ENCODE measurements at regions not wholly inside any gene's neighbourhood (a gene's known extent, or its start where the extent isn't known, plus 50 kb on each side); places are given as distances from the start of the nearest gene placed in this dataset.

- no peak for DNase-seq (ENCODE audit: low read depth in 2 of 2)
Measured at GRCh38 chr2:181305301-181306123, 151.7 kb upstream of the ITGA4 start.

- DNase-seq (ENCODE audit: low read depth in 2 of 2) = no peak
Measured at GRCh38 chr2:181306785-181307184, 150.4 kb upstream of the ITGA4 start.

DNA sequence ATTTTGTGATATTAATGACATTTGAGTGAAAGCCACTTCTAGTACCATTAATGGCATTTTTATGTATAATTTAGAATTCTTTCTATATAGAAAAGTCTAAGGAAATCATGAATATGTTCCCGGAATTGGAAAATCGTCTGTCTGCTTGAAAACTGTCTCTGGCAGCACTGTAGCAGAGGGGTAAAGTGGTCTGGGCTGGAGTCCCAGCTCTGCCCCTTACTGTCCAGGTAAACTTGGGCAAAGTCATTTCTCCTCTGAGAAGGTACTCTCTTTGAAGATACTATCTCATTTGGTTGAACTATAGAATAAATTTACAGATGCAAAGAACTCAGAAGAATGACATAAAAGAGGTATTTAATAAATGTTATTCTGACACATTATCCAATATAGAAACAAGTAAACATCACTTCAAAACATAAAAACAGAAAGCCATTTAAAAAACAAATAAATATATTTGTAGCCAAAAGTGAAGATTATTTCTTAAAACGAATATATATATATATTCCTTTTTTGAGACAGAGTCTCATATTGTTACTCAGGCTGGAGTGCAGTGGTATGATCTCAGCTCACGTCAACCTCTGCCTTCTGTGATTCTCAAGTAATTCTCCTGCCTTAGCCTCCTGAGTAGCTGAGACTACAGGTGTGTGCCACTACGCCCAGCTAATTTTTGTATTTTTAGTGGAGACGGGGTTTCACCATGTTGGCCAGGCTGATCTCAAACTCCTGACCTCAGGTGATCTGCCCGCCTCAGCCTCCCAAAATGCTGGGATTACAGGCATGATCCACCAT lies 149.8 kb upstream of the ITGA4 start:
- no peak for DNase-seq (ENCODE audit: low read depth in 2 of 2)

- no peak for DNase-seq (ENCODE audit: low read depth in 2 of 2)
Measured at GRCh38 chr2:181308766-181309515, 148.2 kb upstream of the ITGA4 start.

DNA sequence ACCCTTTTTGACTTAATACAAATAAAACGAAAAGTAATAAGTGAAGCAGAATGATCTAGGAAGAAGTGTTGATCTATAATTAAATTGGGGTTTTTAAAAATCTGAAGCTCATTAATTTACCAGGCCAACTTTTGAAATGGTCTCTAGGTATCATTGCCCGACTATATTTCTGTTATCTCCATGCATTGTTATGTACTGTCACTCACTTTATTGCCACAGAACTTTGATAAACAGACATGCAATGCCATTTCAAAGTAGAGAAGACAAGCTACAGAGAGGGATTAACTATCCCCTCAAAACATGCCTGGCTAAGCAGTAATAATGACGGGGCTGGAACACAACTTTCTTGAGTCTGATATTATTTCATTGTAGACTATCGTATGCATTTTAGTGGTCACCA lies 147.6 kb upstream of the ITGA4 start:
- DNase-seq (ENCODE audit: low read depth in 2 of 2) = no peak

DNA sequence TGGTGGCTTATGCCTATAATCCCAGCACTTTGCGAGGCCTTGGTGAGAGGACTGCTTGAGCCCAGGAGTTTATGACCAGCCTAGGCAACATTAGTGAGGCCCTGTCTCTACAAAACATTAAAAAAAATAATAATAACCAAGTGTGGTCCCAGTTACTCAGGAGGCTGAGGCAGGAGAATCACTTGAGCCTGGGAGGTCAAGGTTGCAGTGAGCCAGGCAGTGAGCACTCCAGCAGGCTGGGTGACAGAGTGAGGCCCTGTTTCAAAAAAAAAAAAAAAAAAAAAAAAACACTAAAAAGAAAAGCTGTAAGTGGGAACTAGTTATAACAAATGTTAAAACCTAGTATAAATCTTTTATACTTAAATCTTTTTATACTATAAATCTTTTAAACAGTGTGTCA lies 146.2 kb upstream of the ITGA4 start:
- no peak for DNase-seq (ENCODE audit: low read depth in 2 of 2)

DNA sequence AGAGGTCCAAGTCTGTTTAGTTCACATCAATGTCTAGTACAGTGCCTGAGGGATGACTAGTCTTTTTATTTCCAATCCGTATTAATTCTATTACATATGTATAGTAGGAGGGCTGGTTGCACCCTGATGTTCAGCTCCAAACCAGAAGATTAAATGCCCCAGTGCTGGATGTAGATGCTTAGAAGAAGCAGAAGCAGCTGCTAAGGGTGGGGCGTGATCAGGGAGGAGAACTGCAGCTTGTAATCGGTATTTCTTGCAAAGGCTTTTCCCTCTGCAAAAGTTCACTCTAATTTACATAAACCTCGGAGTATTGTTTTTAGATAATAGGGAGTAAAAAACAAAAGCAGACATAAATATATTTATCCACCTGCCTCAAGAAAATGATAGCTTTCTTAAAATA lies 145.3 kb upstream of the ITGA4 start:
- DNase-seq (ENCODE audit: low read depth in 2 of 2) = no peak

GRCh38 chr2:181312515-181312927 lies 144.7 kb upstream of the ITGA4 start:
- no peak for DNase-seq (ENCODE audit: low read depth in 2 of 2)

DNA sequence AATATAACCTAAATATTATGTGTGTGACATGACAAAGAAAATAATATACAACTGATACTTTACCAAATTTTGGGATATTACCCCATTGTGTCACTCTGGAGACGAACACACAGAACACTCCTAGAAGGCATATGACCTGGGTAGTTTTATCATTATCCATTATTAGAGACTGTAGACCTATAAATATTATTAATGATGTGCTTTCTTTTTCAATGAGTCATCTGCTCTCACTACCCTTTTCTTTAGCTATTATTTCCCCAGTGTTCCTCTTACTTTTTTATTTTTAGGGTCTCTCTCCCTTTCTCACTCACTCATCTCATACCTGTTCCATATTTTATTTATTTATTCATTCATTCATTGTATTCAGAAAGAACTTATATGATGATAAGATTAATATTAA lies 143.3 kb upstream of the ITGA4 start:
- DNase-seq (ENCODE audit: low read depth in 2 of 2) = no peak

DNA sequence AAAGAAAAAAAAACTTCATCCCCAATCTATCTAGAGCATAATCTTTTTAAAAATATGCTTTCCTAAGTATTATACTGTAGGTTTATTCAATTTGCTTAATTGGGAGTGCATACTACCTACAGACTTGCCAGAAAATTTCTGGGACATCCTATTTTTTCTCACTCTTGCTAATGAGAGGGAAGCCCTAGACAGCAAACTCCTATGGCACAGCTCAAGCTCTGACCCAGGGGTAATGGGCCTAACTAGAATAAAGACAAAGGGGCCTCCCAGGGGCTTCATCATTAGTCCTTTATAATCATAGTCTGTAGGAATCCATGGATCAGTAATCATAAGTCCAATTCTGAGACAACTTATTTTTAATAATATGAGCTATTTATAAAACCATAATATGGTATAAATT lies 142.6 kb upstream of the ITGA4 start:
- DNase-seq (ENCODE audit: low read depth in 2 of 2) = no peak

DNA sequence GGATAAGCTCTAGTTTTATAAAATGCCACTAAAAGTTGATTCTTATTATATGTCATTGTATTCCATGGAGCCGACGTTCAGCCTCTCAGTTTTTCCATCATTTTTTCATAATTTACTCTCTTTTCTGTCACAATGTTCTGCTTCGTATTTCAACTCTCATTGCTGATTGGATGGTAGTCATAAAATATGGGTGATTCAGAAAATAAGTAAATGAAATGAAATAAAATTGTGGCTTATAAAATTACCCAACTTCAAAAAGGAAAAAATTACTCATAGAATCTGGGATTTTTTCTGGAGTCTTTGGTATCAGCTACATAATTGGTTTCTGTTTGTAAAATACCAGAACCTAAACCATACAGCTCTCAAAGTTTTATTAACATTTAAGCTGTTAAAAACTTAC lies 139.7 kb upstream of the ITGA4 start:
- no peak for DNase-seq (ENCODE audit: low read depth in 2 of 2)

DNA sequence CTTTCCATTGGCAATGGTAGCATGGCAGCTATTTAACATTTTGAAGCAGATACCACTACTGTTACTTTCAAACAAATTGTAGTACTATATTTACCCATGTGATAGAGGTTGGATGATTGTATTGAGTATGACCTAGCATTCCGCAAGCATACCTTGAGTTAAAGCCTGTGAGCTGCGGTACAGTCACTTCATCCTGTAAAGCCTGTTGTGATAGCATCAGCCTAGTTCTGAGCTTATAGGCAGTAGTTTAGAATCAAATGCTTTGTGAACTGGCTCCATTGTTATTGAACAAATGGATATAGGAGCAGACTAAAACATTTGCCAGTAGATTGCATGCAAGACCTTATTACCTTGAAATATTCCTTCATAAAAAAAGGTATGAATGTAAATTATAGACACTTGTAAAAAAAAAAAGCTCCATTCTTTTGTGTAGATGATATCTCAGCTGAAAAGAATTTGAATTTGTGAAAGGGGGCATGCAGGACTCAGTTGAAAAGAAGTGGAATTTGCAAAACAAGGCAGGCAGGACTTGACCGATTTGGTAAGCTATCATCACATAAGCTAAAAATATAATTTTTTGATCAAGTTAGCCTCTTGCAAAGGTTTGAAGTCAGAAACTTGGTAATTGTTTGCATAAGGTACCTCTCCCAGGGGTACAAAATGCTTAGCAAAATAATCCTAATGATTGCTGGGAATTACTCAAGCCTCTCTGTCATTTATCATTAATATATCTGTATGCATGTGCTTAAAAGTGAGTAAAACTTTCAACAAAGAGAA lies 138.5 kb upstream of the ITGA4 start:
- DNase-seq (ENCODE audit: low read depth in 2 of 2) = no peak

GRCh38 chr2:181319286-181319685 lies 137.9 kb upstream of the ITGA4 start:
- DNase-seq (ENCODE audit: low read depth in 2 of 2) = no peak

DNA sequence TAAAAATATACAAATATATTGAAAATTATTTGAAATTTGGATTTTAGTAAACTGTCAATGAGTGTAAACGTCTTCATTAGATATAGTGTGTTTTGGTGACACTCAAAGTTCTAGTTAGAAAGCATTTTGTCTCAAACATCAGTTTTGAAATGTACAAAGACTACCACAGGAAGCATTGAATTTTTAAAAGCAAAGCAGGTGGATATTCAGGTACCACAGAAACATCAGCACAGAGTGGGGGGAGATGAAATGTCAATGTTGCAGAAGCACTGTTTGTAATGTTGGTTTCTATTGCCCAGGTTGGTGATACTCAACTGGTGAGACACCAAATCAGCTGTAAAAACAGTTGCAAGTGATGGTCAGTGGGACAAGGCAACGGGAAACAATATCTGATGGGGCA lies 136.5 kb upstream of the ITGA4 start:
- no peak for DNase-seq (ENCODE audit: low read depth in 2 of 2)

DNA sequence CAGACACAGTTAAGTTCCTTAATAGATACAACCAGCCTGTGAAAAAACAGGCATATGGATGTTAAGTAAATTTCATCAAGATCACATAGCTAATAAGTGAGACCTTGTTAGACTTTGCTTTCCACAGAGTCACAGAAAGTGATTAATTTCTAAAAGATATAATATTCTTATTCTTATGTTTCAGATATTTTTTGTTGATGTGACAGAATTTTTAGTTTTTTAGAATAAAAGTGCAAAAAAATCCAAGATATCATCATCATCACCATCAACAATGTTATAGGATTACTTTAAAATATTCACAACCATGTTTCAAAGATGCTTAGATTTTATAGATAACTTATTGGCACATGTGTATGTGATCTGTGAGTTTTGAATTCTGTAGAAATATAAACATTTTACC lies 132.3 kb upstream of the ITGA4 start:
- no peak for DNase-seq (ENCODE audit: low read depth in 2 of 2)

- no peak for DNase-seq (ENCODE audit: low read depth in 2 of 2)
Measured at GRCh38 chr2:181326661-181327060, 130.5 kb upstream of the ITGA4 start.

- DNase-seq (ENCODE audit: low read depth in 2 of 2) = no peak
Measured at GRCh38 chr2:181330286-181330685, 126.9 kb upstream of the ITGA4 start.

DNA sequence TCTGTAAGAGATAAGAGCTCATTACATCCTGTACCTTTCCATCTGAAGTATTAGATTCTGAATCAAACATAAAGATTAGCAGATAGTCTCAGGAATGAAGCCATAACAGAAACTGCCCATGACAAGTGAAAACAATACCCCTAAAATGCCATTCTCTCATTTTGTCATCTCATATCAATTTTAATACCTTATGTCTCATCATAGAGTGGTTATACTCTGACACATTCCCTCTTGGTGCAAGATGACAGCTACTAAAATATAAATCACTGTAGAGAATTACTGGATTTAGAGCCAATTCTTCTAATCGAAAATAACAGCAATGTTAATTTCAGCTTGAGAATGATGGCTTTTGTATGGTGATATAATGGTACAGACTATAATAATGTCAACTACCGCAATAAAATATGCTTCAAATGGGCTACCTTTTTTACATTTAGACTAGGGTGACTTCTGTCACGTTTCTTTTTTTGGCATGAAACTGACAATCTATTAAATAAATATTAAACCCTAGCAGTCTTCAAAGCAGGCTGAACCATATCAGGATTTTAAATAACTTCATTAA lies 125.1 kb upstream of the ITGA4 start:
- no peak for DNase-seq (ENCODE audit: low read depth in 2 of 2)

- DNase-seq (ENCODE audit: low read depth in 2 of 2) = no peak
Measured at GRCh38 chr2:181334158-181334826, 122.9 kb upstream of the ITGA4 start.

- DNase-seq (ENCODE audit: low read depth in 2 of 2) = no peak
Measured at GRCh38 chr2:181340891-181341290, 116.3 kb upstream of the ITGA4 start.

Measured in activated CD4-positive, alpha-beta T cell treated with anti-CD3 and anti-CD28 coated beads for 24 hours (primary cell).